GM19240 (cell line): ENCODE measurements at regions not wholly inside any gene's neighbourhood (a gene's known extent, or its start where the extent isn't known, plus 50 kb on each side); places are given as distances from the start of the nearest gene placed in this dataset.
"Not testable (repeated sequence)": the region's sequence is repeated elsewhere in the genome, so short reads cannot be mapped to it uniquely, and the experiment has no call there.

Experiments used
- DNase-seq: peaks from one replicate; pipeline ENCODE4 v3.0.0; 2011; ENCODE audit warnings: low spot score; ENCODE audit not compliant: insufficient read length

DNA sequence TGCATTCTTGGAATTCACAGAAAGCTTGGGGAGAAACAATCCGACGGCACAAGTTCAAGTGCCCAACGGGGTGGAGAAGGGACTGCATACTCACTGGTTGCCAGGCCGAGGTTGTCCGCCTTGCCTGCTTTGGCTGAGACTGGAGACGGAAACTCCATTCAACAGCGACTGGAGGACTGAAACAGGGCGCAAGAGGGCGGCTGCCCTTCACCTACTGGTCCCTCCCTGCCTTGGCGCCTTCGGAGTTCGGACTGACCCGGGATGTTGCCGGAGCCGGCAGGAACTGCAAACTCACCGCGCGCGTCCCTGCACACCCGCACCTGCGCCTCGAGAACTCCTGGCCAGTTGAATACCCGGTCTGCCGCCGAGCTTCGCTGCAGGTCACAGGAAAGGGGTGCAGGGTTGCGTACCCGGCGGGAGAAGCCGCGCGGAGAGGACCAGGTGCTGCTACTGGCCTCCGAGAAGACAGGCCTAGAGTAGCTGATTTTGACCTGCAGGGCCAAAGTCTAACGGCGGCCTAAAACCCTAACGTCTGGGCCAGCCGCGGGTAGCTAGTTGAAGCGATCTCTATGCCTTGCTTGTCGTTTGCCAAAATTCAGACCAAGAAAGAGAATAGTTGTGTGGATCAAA, 132.9 kb downstream of the FAM72B start:
- not testable (repeated sequence) for DNase-seq

DNA sequence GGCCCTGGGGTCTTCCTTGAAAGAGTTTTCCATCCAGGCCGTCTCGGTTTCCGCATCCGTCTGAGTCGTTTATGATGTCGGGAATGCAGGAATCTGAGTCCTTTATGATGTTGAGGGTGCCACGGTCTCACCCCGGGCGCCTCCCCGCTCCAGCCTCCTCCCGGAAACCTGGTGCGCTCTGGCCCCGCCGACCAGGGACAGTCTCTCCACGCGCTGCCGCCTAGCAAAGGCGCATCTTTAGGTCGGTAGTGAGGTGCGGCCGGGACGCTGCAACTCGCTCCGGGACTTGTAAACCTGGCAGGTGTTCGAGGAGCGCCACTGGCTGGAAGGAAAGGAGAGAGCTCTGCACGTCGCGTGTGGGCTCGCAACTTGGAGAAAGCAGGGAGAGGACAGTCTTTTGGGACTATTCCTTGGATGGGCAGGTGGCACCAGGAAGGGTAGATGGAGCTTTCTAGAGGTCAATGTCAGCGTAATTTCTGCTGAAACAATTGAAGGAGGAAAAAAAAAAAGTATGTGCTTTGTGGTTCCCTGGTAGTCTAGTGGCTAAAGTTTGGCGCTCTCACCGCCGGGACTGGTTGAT, 132.0 kb downstream of the FAM72B start:
- DNase-seq, result not testable (repeated sequence)

GRCh38 chr1:121054928-121055327, 129.2 kb downstream of the FAM72B start:
- DNase-seq, result not testable (repeated sequence)

GRCh38 chr1:121066925-121067324, 117.2 kb downstream of the FAM72B start:
- DNase-seq, result not testable (repeated sequence)

DNA sequence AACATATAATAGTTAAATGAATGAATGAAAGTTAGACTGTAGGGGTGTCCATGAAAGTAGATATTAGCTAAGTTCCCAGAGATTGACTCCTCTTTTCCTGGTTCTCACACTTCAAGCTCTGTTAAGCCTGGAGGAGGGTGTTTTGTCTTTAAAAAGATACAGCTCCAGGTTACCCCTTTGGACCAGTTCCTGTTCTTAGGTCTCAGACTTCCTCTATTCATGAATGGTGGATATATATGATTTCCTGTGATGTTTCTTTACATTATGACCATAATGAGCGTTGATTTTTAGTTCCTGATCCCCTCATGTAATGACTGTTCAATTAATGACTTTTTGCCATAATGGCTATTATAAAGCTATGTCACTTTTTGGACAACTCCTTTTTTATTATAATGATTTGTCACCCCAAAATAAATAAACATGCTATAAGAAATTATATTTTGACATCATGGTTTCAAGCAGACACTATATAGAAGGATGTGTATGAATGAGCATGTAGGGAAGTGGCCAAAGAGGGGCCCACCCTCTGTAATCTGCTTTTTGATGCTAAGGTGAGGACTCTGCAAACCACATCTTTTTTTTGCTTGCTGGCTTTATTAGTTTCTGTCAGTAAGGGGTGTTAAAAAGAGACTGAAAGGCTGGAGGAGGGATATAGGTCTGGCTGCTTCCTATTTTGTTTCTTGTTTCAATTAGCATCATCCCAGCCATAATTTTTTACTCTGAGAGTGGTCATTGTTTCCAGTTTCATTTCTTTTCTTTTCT, 115.2 kb downstream of the FAM72B start:
- DNase-seq, result not testable (repeated sequence)

DNA sequence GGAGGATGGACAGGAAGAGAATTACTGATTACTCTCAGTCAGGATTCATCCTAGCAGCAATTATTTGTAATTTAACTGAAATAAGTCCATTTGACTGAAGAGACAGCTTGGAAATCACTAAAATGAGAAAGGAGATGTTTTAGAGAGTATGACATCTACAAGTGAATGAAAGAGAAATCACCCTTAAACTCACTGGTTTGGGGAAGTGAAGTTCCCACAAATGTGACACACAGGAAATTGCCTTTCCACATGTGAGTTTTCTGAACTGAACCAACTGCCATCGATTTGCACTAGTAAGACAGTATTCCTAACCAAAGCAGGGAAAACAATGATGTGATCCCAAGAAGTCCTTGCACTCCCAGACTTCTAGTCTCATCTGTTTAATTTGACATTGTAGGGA, 110.3 kb downstream of the FAM72B start:
- not testable (repeated sequence) for DNase-seq

DNA sequence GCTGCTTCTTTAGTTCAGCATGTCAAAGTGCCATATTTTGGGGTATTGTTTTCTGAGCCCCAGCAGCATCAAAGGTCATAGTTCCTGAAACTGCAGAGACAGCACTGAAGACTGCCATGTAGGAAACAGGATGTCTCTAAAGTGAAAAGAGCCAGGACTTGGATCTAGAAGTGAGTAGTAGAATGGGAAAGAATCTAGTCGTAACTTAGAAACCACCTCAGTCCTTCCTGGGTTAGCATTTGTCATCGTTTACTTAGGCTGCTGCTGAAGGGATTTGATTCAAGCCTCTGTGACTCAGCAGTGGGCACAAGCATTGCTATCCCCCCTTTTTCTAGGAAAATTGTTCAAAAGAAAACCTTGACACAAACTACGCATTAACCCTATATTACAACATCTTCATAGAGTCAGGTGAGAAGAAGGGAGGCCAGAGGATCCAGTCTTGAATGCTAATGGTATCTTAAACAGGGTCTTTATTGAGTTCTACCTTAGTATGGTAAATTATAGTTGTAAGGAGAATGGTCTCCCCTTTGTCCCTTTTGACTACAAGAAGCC, 108.8 kb downstream of the FAM72B start:
- DNase-seq, result not testable (repeated sequence)

DNA sequence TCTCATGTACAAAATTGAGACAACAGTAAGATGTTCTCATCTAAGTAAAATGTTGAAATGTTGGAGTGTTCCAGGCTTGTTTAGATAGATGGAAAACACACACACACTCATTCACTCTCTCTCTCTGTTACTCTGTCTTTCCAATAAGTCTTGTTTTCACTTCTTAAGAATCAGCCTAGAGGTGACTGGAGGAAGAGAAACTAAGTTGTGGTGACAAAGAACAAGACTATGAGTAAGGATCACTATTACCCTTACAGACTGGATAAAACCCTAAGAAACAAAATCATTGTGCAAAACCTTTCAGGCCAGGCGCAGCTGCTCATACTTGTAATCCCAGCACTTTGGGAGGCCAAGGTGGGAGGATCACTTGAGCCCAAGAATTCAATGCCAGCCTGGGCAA, 107.5 kb downstream of the FAM72B start:
- not testable (repeated sequence) for DNase-seq

GRCh38 chr1:121079655-121080054, 104.5 kb downstream of the FAM72B start:
- not testable (repeated sequence) for DNase-seq

DNA sequence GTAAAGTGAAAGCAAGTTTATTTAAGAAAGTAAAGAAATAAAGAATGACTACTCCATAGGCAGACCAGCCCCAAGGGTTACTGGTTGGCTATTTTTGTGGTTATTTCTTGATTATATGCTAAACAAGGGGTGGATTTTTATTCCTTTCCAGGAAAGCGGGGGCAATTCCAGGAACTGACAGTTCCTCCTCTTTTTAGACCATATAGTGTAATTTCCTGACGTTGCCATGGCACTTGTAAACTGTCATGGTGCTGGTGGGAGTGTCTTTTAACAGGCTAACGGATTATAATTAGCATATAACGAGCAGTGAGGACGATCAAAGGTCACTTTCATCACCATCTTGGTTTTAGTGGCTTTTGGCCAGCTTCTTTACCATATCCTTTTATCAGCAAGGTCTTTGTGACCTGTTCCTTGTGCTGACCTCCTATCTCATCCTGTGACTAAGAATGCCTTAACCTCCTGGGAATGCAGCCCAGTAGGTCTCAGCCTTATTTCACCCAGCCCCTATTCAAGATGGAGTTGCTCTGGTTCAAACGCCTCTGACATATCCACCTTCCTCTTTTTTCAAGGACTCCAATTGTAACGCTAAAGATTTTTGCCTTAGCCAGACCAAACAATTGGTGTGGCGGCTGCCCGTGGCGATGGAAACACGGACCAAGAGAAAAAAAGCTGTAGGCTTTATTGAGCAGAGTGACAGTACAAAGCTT, 103.8 kb downstream of the FAM72B start:
- not testable (repeated sequence) for DNase-seq

- not testable (repeated sequence) for DNase-seq
Measured at GRCh38 chr1:121080904-121081264, 103.3 kb downstream of the FAM72B start.

GRCh38 chr1:121081625-121082199, 102.4 kb downstream of the FAM72B start:
- DNase-seq, result not testable (repeated sequence)

DNA sequence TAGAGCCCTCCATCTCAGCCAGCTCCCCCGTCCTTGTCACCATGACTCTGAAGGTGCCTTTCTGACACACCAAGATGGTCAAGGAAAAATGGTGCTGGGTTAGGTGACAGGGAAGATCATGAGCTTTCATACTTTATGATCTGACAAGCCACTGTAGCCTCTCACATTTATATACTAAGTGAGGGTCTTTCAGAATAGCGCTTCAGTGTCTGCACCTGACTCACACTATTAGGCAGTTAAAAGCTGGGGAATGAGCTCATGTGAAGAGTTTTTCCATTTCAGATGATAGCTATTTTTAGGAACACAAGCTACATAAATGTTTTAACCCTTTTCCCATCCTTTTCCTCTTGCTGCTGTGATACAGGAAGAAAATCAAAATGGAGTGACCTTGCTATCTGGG, 101.1 kb downstream of the FAM72B start:
- not testable (repeated sequence) for DNase-seq

DNA sequence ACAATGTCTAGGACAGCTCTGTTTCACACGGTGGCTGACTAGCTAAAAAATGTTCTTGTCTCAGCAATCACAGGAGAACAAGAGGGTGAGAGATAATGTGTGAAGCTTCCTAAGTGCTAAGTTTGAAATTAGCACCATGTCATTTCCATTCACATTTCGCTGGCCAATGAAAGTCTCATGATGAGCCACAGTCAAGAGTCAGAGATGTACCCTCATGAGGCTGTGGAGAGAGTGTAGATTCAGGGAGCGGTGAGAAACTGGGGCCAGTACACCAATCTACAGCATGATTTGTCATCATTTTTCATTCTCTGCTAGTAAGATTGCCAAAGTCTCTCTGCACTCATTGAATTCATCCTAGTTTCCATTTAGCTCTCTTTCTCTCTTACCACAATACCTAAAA, 97.9 kb downstream of the FAM72B start:
- not testable (repeated sequence) for DNase-seq

GRCh38 chr1:121087221-121087620, 96.9 kb downstream of the FAM72B start:
- not testable (repeated sequence) for DNase-seq

DNA sequence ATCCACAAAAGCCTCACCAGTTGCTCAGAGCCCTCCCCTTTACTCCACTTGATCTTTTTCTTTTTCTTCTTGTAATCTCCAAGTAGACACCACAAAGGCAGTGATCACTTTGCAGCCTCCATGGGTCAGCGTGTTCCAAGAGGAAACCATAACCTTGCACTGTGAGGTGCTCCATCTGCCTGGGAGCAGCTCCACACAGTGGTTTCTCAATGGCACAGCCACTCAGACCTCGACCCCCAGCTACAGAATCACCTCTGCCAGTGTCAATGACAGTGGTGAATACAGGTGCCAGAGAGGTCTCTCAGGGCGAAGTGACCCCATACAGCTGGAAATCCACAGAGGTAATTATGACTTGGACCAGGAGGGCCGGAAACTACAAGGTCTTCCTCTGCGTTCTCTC, 95.6 kb downstream of the FAM72B start:
- DNase-seq, result not testable (repeated sequence)

DNA sequence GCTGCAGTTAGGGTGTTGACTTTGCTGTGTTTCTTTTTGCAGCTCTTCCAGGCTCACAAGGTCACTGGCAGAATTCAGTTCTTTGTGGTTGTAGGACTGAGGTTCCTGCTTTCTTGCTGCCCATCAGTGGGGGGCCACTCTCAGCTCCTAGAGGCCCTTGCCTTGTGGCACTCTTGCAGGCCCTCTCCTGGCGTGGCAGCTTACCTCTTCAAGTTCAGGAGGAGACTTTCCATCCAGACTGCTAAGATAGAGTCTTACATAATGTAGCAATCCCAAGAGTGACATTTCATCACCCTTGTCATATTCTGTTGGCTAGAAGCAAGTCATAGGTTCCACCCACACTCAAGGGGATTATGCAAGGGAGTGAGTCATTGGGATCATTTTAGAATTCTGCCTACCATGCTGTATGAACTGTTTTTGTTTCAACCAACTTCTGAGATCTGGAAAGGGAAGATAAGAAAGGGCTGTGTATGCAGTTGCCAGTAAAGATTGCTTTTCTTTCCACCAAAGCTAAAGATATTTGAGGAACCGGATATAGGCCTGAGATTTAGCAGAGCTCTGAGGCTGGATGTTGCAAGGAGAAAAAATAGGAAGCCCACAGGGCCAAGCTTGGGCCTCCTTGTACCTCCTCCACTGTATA, 91.7 kb downstream of the FAM72B start:
- DNase-seq, result not testable (repeated sequence)

GRCh38 chr1:121095014-121095413, 89.1 kb downstream of the FAM72B start:
- DNase-seq, result not testable (repeated sequence)

DNA sequence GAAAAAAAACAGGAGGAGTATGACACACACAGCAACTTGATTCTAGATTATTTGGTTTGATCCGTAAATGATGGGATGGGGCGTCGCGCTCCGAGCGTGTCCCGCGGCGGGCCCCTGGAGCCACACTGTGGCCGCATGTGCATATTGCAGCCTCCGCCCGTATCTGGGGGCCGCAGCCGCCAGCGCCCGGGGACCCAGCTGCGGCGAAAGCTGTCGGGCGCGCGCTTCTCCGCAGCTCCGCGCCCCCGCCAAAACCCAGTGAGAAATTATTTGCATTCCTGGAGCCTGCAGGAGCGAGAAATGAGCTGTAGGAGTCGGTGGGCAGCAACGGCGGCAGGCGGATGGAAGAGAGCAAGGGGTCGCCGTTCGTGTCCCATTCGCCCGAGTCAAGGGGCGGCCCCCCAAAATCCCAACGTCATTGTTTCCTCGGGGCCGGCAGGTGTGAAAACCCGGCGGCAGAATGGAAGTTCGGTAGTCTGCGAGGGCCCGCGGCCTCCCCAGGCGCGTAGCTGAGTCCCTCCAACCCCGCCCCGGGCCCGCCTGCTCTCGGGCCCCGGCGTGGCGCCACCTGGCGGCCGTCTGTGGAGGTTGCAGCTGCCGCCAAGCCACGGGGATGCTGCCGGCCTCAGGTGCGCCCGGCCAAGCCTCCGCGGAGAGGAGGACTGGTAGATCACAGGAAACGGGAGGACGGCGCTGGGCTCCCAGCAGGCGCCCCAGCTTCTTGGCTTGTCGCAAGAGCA, 86.8 kb downstream of the FAM72B start:
- DNase-seq, result not testable (repeated sequence)

- not testable (repeated sequence) for DNase-seq
Measured at GRCh38 chr1:121097867-121098215, 86.3 kb downstream of the FAM72B start.
